WTC11 (cell line): ENCODE measurements at regions not wholly inside any gene's neighbourhood (a gene's known extent, or its start where the extent isn't known, plus 50 kb on each side); places are given as distances from the start of the nearest gene placed in this dataset.

Experiments
- ATF6 ChIP-seq: sonication (generic); formaldehyde crosslinking; IDR thresholded peaks from 2 replicates; pipeline ENCODE4 v1.8.1; 2023; ENCODE audit warnings: mild to moderate bottlenecking, missing genetic modification reagents
- CBFB ChIP-seq: sonication (generic); formaldehyde crosslinking; IDR thresholded peaks from 2 replicates; pipeline ENCODE4 v1.8.1; 2022; ENCODE audit warnings: mild to moderate bottlenecking, low read depth, missing genetic modification reagents
- CTCF ChIP-seq: fragments of 200-600 bp; IDR thresholded peaks from 2 replicates; pipeline ENCODE4 v1.8.0; 2022; ENCODE audit warnings: antibody characterized with exemption
- FOXK1 ChIP-seq: sonication (generic); formaldehyde crosslinking; IDR thresholded peaks from 2 replicates; pipeline ENCODE4 v1.8.0; 2022; ENCODE audit warnings: mild to moderate bottlenecking, moderate library complexity, missing genetic modification reagents
- NR1H2 ChIP-seq: sonication (generic); formaldehyde crosslinking; IDR thresholded peaks from 2 replicates; pipeline ENCODE4 v1.9.0; 2021; ENCODE audit warnings: mild to moderate bottlenecking, moderate library complexity, missing genetic modification reagents
- ZNF121 ChIP-seq: sonication (generic); formaldehyde crosslinking; IDR thresholded peaks from 2 replicates; pipeline ENCODE4 v1.8.0; 2023; ENCODE audit warnings: missing genetic modification reagents
- TF ChIP-seq, protein P1 (sequence below): sonication (generic); formaldehyde crosslinking; IDR thresholded peaks from 2 replicates; pipeline ENCODE4 v1.8.1; 2023; ENCODE audit warnings: mild to moderate bottlenecking, missing genetic modification reagents, borderline replicate concordance
- TF ChIP-seq, protein P2 (sequence below): sonication (generic); formaldehyde crosslinking; IDR thresholded peaks from 2 replicates; pipeline ENCODE4 v1.8.0; 2023; ENCODE audit warnings: mild to moderate bottlenecking, missing genetic modification reagents
- TF ChIP-seq, protein P3 (sequence below): fragments of 250-450 bp; sonication (Bioruptor Pico); IDR thresholded peaks from 2 replicates; pipeline ENCODE4 v1.9.0; 2021; ENCODE audit warnings: mild to moderate bottlenecking, borderline replicate concordance

DNA sequence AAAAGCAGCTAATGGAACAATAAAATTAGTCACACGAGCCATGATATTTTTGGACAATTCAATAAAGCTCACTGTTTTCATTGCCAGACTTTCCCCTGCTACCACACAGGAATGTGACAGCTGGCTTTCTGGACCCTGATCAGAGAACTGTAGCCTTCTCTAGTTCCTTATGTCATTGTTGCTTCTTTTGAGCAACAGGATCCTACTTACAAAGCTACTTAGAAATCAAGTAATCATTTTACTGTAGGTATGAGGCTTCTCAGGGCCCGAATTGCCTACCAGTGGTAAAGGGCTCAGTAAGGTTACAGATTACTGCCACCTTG, 94.3 kb upstream of the AADACL2 start:
- TF ChIP-seq, protein P1, sequence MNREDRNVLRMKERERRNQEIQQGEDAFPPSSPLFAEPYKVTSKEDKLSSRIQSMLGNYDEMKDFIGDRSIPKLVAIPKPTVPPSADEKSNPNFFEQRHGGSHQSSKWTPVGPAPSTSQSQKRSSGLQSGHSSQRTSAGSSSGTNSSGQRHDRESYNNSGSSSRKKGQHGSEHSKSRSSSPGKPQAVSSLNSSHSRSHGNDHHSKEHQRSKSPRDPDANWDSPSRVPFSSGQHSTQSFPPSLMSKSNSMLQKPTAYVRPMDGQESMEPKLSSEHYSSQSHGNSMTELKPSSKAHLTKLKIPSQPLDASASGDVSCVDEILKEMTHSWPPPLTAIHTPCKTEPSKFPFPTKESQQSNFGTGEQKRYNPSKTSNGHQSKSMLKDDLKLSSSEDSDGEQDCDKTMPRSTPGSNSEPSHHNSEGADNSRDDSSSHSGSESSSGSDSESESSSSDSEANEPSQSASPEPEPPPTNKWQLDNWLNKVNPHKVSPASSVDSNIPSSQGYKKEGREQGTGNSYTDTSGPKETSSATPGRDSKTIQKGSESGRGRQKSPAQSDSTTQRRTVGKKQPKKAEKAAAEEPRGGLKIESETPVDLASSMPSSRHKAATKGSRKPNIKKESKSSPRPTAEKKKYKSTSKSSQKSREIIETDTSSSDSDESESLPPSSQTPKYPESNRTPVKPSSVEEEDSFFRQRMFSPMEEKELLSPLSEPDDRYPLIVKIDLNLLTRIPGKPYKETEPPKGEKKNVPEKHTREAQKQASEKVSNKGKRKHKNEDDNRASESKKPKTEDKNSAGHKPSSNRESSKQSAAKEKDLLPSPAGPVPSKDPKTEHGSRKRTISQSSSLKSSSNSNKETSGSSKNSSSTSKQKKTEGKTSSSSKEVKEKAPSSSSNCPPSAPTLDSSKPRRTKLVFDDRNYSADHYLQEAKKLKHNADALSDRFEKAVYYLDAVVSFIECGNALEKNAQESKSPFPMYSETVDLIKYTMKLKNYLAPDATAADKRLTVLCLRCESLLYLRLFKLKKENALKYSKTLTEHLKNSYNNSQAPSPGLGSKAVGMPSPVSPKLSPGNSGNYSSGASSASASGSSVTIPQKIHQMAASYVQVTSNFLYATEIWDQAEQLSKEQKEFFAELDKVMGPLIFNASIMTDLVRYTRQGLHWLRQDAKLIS (CRISPR knock-in tag), result no peak
- TF ChIP-seq, protein P2, sequence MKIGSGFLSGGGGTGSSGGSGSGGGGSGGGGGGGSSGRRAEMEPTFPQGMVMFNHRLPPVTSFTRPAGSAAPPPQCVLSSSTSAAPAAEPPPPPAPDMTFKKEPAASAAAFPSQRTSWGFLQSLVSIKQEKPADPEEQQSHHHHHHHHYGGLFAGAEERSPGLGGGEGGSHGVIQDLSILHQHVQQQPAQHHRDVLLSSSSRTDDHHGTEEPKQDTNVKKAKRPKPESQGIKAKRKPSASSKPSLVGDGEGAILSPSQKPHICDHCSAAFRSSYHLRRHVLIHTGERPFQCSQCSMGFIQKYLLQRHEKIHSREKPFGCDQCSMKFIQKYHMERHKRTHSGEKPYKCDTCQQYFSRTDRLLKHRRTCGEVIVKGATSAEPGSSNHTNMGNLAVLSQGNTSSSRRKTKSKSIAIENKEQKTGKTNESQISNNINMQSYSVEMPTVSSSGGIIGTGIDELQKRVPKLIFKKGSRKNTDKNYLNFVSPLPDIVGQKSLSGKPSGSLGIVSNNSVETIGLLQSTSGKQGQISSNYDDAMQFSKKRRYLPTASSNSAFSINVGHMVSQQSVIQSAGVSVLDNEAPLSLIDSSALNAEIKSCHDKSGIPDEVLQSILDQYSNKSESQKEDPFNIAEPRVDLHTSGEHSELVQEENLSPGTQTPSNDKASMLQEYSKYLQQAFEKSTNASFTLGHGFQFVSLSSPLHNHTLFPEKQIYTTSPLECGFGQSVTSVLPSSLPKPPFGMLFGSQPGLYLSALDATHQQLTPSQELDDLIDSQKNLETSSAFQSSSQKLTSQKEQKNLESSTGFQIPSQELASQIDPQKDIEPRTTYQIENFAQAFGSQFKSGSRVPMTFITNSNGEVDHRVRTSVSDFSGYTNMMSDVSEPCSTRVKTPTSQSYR (CRISPR knock-in tag), result no peak
- TF ChIP-seq CTCF, result no peak
- no peak for TF ChIP-seq FOXK1 (CRISPR knock-in tag)
- no peak for TF ChIP-seq ATF6 (CRISPR knock-in tag)
- TF ChIP-seq NR1H2 (CRISPR knock-in tag), result no peak
- TF ChIP-seq, protein P3, sequence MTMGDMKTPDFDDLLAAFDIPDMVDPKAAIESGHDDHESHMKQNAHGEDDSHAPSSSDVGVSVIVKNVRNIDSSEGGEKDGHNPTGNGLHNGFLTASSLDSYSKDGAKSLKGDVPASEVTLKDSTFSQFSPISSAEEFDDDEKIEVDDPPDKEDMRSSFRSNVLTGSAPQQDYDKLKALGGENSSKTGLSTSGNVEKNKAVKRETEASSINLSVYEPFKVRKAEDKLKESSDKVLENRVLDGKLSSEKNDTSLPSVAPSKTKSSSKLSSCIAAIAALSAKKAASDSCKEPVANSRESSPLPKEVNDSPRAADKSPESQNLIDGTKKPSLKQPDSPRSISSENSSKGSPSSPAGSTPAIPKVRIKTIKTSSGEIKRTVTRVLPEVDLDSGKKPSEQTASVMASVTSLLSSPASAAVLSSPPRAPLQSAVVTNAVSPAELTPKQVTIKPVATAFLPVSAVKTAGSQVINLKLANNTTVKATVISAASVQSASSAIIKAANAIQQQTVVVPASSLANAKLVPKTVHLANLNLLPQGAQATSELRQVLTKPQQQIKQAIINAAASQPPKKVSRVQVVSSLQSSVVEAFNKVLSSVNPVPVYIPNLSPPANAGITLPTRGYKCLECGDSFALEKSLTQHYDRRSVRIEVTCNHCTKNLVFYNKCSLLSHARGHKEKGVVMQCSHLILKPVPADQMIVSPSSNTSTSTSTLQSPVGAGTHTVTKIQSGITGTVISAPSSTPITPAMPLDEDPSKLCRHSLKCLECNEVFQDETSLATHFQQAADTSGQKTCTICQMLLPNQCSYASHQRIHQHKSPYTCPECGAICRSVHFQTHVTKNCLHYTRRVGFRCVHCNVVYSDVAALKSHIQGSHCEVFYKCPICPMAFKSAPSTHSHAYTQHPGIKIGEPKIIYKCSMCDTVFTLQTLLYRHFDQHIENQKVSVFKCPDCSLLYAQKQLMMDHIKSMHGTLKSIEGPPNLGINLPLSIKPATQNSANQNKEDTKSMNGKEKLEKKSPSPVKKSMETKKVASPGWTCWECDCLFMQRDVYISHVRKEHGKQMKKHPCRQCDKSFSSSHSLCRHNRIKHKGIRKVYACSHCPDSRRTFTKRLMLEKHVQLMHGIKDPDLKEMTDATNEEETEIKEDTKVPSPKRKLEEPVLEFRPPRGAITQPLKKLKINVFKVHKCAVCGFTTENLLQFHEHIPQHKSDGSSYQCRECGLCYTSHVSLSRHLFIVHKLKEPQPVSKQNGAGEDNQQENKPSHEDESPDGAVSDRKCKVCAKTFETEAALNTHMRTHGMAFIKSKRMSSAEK (CRISPR knock-in tag), result no peak
- no peak for TF ChIP-seq CBFB (CRISPR knock-in tag)
- TF ChIP-seq ZNF121, result no peak
